Esophagus squamous epithelium (tissue), 4 donors: ENCODE measurements at regions not wholly inside any gene's neighbourhood (a gene's known extent, or its start where the extent isn't known, plus 50 kb on each side); places are given as distances from the start of the nearest gene placed in this dataset.

ENCODE experiments used
- POLR2A ChIP-seq, 4 donors: fragments of 450-650 bp; IDR thresholded peaks; one replicate each; pipeline ENCODE4 v1.6.1; 2017; ENCODE audit warnings: antibody characterized with exemption in 4 of 4, mild to moderate bottlenecking in 4 of 4, moderate library complexity in 3 of 4
- TF ChIP-seq, protein P1 (sequence below), 6 experiments: fragments of 450-650 bp in 4 of 6; fragments of 200-600 bp in 2 of 6; sonication (generic) in 2 of 6; IDR thresholded peaks; one replicate each; pipeline ENCODE4 v1.5.1; 2016 to 2019; ENCODE audit warnings: antibody characterized with exemption in 6 of 6, mild to moderate bottlenecking in 4 of 6, moderate library complexity in 4 of 6

DNA sequence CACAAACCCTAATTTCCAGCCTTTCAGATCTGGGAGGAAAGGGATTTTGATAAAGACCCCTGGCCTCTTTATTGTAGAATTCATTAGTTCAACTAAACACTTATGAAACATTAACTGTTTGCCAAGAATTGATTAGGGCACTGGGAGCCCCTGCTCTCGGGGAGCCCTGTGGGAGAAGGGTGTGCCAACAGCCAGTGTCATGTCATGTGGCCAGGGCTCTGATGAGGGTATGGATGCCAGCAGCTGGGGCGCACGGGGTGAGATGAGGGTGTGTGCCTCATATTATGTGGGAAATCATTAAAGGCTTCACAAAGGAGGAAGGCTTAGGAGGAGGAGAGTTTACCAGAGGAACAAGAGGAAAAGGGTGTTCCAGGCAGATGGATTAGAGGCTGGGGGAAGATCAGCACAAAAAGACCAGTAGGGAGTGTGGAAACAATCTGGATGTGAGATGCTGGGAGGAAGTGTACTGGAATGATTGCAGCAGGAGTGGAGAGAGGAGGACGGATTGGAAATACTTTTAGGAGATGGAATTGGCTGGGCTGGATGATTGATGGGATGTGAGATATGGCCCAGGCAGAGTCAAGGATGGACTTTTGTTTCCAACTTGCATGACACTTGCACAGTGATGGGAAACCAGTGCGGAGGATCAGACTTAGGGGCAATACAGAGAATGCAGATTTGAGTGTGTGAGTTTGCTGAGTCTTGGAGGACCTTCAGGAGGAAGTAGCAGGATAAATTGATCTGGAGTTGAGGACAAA, 137.8 kb downstream of the CSNK2A3 start:
- TF ChIP-seq, protein P1, sequence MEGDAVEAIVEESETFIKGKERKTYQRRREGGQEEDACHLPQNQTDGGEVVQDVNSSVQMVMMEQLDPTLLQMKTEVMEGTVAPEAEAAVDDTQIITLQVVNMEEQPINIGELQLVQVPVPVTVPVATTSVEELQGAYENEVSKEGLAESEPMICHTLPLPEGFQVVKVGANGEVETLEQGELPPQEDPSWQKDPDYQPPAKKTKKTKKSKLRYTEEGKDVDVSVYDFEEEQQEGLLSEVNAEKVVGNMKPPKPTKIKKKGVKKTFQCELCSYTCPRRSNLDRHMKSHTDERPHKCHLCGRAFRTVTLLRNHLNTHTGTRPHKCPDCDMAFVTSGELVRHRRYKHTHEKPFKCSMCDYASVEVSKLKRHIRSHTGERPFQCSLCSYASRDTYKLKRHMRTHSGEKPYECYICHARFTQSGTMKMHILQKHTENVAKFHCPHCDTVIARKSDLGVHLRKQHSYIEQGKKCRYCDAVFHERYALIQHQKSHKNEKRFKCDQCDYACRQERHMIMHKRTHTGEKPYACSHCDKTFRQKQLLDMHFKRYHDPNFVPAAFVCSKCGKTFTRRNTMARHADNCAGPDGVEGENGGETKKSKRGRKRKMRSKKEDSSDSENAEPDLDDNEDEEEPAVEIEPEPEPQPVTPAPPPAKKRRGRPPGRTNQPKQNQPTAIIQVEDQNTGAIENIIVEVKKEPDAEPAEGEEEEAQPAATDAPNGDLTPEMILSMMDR (IDR thresholded peaks at IDR 0.05), result no peak
- TF ChIP-seq POLR2A (IDR thresholded peaks at IDR 0.05), result no peak
